K562 (cell line): ENCODE measurements at regions not wholly inside any gene's neighbourhood (a gene's known extent, or its start where the extent isn't known, plus 50 kb on each side); places are given as distances from the start of the nearest gene placed in this dataset.

Experiments used
- DACH1 ChIP-seq: fragments of 450-650 bp; IDR thresholded peaks from 2 replicates; pipeline ENCODE4 v1.6.1; 2018; ENCODE audit not compliant: partially characterized antibody
- EGR1 ChIP-seq: fragments of 450-650 bp; conservative IDR thresholded peaks from 2 replicates; pipeline ENCODE4 v1.6.1; 2017; ENCODE audit warnings: mild to moderate bottlenecking
- MYNN ChIP-seq, 2 experiments: sonication (generic); formaldehyde crosslinking in 1 of 2; IDR thresholded peaks; 2 replicates each; pipeline versions ENCODE4 v1.5.0 to v1.6.1; 2016 to 2020; ENCODE audit warnings: antibody characterized with exemption in 1 of 2, missing genetic modification reagents in 1 of 2
- ZFX ChIP-seq: sonication (generic); formaldehyde crosslinking; IDR thresholded peaks from 2 replicates; pipeline ENCODE4 v1.8.0; 2022; ENCODE audit warnings: mild to moderate bottlenecking, missing genetic modification reagents, moderate library complexity
- ZNF384 ChIP-seq: IDR thresholded peaks from 2 replicates; pipeline ENCODE4 v1.6.1; 2012; ENCODE audit warnings: low read depth, low read length, improper control_type of control experiment
- ZNF551 ChIP-seq: fragments of 250-450 bp; sonication (Bioruptor Pico); IDR thresholded peaks from 2 replicates; pipeline ENCODE4 v1.5.0; 2021; ENCODE audit warnings: mild to moderate bottlenecking, moderate library complexity
- ZNF57 ChIP-seq: fragments of 450-650 bp; formaldehyde crosslinking; IDR thresholded peaks from 2 replicates; pipeline ENCODE4 v1.4.0; 2020; ENCODE audit warnings: mild to moderate bottlenecking, moderate library complexity
- TF ChIP-seq, protein P1 (sequence below), 2 experiments: IDR thresholded peaks in 1 of 2; conservative IDR thresholded peaks in 1 of 2; 2 replicates each; pipeline ENCODE4 v1.6.1; 2016; ENCODE audit warnings: low read depth in 2 of 2, mild to moderate bottlenecking in 1 of 2, missing compliant biosample characterization in 1 of 2, missing genetic modification characterization in 1 of 2, moderate library complexity in 1 of 2
- TF ChIP-seq, protein P2 (sequence below): conservative IDR thresholded peaks from 2 replicates; pipeline ENCODE4 v1.6.1; 2011; ENCODE audit warnings: low read depth, mild to moderate bottlenecking, low read length; ENCODE audit not compliant: control insufficient read depth
- TF ChIP-seq, protein P3 (sequence below): fragments of 250-450 bp; sonication (Bioruptor Pico); IDR thresholded peaks from 2 replicates; pipeline ENCODE4 v1.8.0; 2021; ENCODE audit warnings: borderline replicate concordance, mild to moderate bottlenecking, moderate library complexity; ENCODE audit not compliant: poor library complexity, severe bottlenecking

DNA sequence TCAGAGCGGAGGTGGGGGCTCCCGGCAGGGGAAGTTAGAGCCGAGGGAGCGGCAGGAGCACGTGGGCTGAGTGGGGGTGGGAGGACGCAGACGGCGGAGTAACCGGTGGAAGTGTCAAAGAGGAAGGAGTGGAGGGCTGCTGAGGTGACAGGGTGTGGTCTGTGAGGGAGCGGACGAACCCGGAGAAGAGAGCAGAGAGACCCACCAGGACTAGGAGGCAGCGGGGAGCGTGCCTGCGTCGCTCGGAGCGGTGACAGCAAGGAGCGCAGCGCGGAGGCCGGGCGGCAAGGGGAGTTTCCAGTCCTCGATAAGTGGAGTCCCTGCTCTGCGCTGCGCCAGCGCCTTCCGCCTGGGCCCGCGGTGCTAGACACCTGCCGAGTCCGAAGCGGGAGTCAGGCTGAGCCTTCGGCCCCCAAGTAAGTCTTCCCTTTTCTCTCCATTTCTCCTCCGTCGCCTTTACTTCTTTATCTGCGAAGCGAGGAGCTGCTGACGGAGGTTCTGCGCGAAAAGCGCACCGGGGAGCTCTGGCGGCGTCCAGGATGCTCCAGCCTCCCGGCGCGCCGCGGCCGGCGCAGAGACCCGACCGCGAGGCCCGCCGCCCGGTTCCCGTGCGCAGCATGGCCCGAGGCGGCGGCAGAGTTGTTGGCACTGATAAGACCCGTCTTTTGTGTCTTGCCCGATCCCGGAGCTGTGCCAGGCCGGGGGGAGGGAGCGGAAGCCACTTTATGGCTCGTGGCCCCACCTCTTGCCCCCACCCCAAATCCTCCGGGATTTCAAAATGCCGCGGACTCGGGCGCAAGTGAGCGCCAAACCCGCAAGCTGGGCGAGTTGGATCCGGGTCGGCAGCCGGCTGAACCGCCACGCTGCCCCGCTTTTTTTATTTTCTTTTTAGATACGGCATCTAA is 533.0 kb upstream of the SEMA6D start:
- TF ChIP-seq ZNF384 (no peak), ZFX (no peak), MYNN (IDR thresholded peaks at IDR 0.05) (no peak), MYNN (CRISPR knock-in tag; IDR thresholded peaks at IDR 0.05) (no peak), EGR1 (no peak), ZNF551 (no peak), ZNF57 (CRISPR knock-in tag) (no peak), DACH1 (no peak)
- TF ChIP-seq, protein P1, sequence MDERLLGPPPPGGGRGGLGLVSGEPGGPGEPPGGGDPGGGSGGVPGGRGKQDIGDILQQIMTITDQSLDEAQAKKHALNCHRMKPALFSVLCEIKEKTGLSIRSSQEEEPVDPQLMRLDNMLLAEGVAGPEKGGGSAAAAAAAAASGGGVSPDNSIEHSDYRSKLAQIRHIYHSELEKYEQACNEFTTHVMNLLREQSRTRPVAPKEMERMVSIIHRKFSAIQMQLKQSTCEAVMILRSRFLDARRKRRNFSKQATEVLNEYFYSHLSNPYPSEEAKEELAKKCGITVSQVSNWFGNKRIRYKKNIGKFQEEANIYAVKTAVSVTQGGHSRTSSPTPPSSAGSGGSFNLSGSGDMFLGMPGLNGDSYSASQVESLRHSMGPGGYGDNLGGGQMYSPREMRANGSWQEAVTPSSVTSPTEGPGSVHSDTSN (CRISPR knock-in tag; IDR thresholded peaks at IDR 0.05; ENCODE audit: low read depth): no peak
- TF ChIP-seq, protein P1 (tag; conservative IDR thresholded peaks at IDR 0.05; ENCODE audit: low read depth): no peak
- TF ChIP-seq, protein P2, sequence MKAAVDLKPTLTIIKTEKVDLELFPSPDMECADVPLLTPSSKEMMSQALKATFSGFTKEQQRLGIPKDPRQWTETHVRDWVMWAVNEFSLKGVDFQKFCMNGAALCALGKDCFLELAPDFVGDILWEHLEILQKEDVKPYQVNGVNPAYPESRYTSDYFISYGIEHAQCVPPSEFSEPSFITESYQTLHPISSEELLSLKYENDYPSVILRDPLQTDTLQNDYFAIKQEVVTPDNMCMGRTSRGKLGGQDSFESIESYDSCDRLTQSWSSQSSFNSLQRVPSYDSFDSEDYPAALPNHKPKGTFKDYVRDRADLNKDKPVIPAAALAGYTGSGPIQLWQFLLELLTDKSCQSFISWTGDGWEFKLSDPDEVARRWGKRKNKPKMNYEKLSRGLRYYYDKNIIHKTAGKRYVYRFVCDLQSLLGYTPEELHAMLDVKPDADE: no peak
- TF ChIP-seq, protein P3, sequence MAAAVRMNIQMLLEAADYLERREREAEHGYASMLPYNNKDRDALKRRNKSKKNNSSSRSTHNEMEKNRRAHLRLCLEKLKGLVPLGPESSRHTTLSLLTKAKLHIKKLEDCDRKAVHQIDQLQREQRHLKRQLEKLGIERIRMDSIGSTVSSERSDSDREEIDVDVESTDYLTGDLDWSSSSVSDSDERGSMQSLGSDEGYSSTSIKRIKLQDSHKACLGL (CRISPR knock-in tag): no peak
